HepG2 (cell line): ENCODE measurements at regions not wholly inside any gene's neighbourhood (a gene's known extent, or its start where the extent isn't known, plus 50 kb on each side); places are given as distances from the start of the nearest gene placed in this dataset.

Experiments
- ETV5 ChIP-seq: IDR thresholded peaks from 2 replicates; pipeline ENCODE4 v1.6.1; 2018; ENCODE audit warnings: missing biosample characterization, missing genetic modification reagents, inconsistent platforms, borderline replicate concordance
- GMEB1 ChIP-seq: sonication (generic); formaldehyde crosslinking; IDR thresholded peaks from 2 replicates; pipeline ENCODE4 v1.5.1; 2020; ENCODE audit warnings: missing genetic modification reagents, mild to moderate bottlenecking, borderline replicate concordance
- HINFP ChIP-seq: sonication (generic); formaldehyde crosslinking; IDR thresholded peaks from 2 replicates; pipeline ENCODE4 v1.4.0; 2020; ENCODE audit warnings: low read depth, mild to moderate bottlenecking, missing genetic modification reagents
- PLRG1 ChIP-seq: fragments of 450-650 bp; conservative IDR thresholded peaks from 2 replicates; pipeline ENCODE4 v1.6.1; 2016
- SIN3A ChIP-seq: IDR thresholded peaks from 2 replicates; pipeline ENCODE4 v1.6.1; 2011; ENCODE audit warnings: low read depth, mild to moderate bottlenecking, control low read depth, low read length, borderline replicate concordance
- TAF1 ChIP-seq: sonication (generic); formaldehyde crosslinking; IDR thresholded peaks from 2 replicates; pipeline ENCODE4 v1.4.0; 2020; ENCODE audit warnings: missing genetic modification reagents
- TEAD3 ChIP-seq: optimal IDR thresholded peaks from 2 replicates; pipeline ENCODE3; 2016; ENCODE audit warnings: borderline replicate concordance
- ZC3H13 ChIP-seq: sonication (generic); formaldehyde crosslinking; IDR thresholded peaks from 2 replicates; pipeline ENCODE4 v1.8.1; 2023; ENCODE audit warnings: mild to moderate bottlenecking, missing genetic modification reagents, moderate library complexity
- ZFY ChIP-seq: sonication (generic); formaldehyde crosslinking; IDR thresholded peaks from 2 replicates; pipeline ENCODE4 v1.4.0; 2020; ENCODE audit warnings: missing genetic modification reagents
- ZNF382 ChIP-seq: sonication (generic); formaldehyde crosslinking; IDR thresholded peaks from 2 replicates; pipeline ENCODE4 v1.5.0; 2020; ENCODE audit warnings: missing genetic modification reagents, mild to moderate bottlenecking, borderline replicate concordance
- ZSCAN25 ChIP-seq: sonication (generic); formaldehyde crosslinking; IDR thresholded peaks from 2 replicates; pipeline ENCODE4 v1.8.0; 2022; ENCODE audit warnings: mild to moderate bottlenecking, missing genetic modification reagents
- TF ChIP-seq, protein P1 (sequence below), 2 experiments: sonication (generic) in 1 of 2; formaldehyde crosslinking in 1 of 2; IDR thresholded peaks; 2 replicates each; pipeline versions ENCODE4 v1.4.0 to v1.6.1; 2016 to 2020; ENCODE audit warnings: borderline replicate concordance in 1 of 2, low read depth in 1 of 2, mild to moderate bottlenecking in 1 of 2, missing genetic modification reagents in 1 of 2
- TF ChIP-seq, protein P2 (sequence below): sonication (generic); formaldehyde crosslinking; IDR thresholded peaks from 2 replicates; pipeline ENCODE4 v1.5.1; 2020; ENCODE audit warnings: mild to moderate bottlenecking, moderate library complexity, missing genetic modification reagents
- TF ChIP-seq, protein P3 (sequence below): sonication (generic); formaldehyde crosslinking; IDR thresholded peaks from 2 replicates; pipeline ENCODE4 v1.5.1; 2020; ENCODE audit warnings: missing genetic modification reagents, mild to moderate bottlenecking, borderline replicate concordance

DNA sequence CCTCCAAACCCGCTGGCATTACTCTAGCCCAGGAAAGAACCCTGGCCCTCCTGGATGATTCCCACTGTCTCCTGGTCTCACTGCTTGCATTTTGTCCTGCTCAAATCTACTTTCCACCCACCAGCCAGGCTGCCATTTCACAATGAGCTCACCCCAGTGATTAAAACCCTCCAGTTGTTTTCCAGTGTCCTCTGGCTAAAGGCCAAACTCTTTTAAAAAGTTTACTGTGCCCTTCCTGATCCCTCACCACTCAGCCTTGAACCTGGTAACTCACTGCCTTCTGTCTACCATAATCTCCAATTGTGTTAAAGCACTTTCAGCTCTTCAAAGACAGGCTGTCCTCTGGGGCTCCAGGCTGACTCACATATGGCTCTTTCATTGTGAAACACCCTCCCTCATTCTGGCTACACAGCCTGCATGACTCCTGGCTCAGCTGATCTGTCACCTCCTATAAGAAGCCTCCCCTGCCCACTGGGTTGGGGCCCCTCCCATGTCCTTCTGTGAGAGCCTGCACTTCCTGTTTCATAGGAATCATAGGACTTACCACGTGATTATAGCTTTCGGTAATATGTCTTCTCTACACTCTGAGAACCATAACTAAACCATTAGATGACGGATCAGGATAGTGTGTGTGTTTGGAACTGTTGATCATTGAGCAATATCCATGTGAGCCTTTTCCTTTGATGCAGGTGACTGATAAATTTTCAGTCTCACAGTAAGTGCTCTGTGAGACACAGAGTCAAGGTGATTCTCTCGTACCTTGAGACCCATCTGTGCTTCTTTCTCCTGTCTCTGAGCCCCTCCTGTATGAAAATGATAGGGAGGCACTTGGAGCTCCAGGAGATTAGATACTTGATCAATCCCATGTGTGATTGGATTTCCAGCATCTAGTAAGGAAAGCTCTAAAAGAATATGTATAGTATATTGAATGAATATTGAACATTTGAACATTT lies 590.8 kb upstream of the ID2 start (continued):
- TF ChIP-seq GMEB1 = peak; percentile 55; the same call in 1 of the 2 replicates
- peak; percentile 80; the same call in 1 of the 2 replicates for TF ChIP-seq ETV5 (CRISPR knock-in tag)
- TF ChIP-seq, protein P1, sequence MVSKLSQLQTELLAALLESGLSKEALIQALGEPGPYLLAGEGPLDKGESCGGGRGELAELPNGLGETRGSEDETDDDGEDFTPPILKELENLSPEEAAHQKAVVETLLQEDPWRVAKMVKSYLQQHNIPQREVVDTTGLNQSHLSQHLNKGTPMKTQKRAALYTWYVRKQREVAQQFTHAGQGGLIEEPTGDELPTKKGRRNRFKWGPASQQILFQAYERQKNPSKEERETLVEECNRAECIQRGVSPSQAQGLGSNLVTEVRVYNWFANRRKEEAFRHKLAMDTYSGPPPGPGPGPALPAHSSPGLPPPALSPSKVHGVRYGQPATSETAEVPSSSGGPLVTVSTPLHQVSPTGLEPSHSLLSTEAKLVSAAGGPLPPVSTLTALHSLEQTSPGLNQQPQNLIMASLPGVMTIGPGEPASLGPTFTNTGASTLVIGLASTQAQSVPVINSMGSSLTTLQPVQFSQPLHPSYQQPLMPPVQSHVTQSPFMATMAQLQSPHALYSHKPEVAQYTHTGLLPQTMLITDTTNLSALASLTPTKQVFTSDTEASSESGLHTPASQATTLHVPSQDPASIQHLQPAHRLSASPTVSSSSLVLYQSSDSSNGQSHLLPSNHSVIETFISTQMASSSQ (IDR thresholded peaks at IDR 0.05; ENCODE audit: low read depth) = peak; percentile 59
- TF ChIP-seq, protein P1 (CRISPR knock-in tag; IDR thresholded peaks at IDR 0.05; ENCODE audit: borderline replicate concordance) = peak; percentile 91; the same call in 1 of the 2 replicates
- TF ChIP-seq ZFY (CRISPR knock-in tag) = 0 out of 2 replicates have a peak, but pooled peaks have one; percentile 32
- no peak for TF ChIP-seq ZC3H13 (CRISPR knock-in tag)
- TF ChIP-seq PLRG1 = no peak
- peak; percentile 75; the same call in 1 of the 2 replicates for TF ChIP-seq SIN3A
- 0 out of 2 replicates have a peak, but pooled peaks have one; percentile 76 for TF ChIP-seq HINFP
- TF ChIP-seq, protein P2, sequence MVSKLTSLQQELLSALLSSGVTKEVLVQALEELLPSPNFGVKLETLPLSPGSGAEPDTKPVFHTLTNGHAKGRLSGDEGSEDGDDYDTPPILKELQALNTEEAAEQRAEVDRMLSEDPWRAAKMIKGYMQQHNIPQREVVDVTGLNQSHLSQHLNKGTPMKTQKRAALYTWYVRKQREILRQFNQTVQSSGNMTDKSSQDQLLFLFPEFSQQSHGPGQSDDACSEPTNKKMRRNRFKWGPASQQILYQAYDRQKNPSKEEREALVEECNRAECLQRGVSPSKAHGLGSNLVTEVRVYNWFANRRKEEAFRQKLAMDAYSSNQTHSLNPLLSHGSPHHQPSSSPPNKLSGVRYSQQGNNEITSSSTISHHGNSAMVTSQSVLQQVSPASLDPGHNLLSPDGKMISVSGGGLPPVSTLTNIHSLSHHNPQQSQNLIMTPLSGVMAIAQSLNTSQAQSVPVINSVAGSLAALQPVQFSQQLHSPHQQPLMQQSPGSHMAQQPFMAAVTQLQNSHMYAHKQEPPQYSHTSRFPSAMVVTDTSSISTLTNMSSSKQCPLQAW (CRISPR knock-in tag) = no peak; the same call in none of the 2 replicates
- TF ChIP-seq TEAD3 (CRISPR knock-in tag) = peak; percentile 63
- TF ChIP-seq ZNF382 (CRISPR knock-in tag) = no peak
- TF ChIP-seq ZSCAN25 (CRISPR knock-in tag) = peak; percentile 78
- TF ChIP-seq, protein P3, sequence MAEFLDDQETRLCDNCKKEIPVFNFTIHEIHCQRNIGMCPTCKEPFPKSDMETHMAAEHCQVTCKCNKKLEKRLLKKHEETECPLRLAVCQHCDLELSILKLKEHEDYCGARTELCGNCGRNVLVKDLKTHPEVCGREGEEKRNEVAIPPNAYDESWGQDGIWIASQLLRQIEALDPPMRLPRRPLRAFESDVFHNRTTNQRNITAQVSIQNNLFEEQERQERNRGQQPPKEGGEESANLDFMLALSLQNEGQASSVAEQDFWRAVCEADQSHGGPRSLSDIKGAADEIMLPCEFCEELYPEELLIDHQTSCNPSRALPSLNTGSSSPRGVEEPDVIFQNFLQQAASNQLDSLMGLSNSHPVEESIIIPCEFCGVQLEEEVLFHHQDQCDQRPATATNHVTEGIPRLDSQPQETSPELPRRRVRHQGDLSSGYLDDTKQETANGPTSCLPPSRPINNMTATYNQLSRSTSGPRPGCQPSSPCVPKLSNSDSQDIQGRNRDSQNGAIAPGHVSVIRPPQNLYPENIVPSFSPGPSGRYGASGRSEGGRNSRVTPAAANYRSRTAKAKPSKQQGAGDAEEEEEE (CRISPR knock-in tag) = no peak
- peak; percentile 55; the same call in 1 of the 2 replicates for TF ChIP-seq TAF1 (CRISPR knock-in tag)
